PC-3 (cell line): ENCODE measurements at regions not wholly inside any gene's neighbourhood (a gene's known extent, or its start where the extent isn't known, plus 50 kb on each side); places are given as distances from the start of the nearest gene placed in this dataset.

Source experiments
- ATAC-seq: fragments of 200-7000 bp; cut with Tn5 transposase; 2 replicates; pipeline ENCODE4 v1.9.1; 2020; ENCODE audit warnings: mild to moderate bottlenecking, moderate library complexity
- BruUV-seq: library from RNA; stranded (reverse); fragments of 400-500 nt; replicated peaks from 2 replicates; lab custom pipeline; 2021; lab: Mats Ljungman, UMichigan
- CTCF ChIA-PET: fragments of 300-600 bp; sonication (Branson Sonifier 250); formaldehyde crosslinking; loops from one replicate; lab custom pipeline; 2022; ENCODE audit warnings: antibody characterized with exemption; lab: Charles Lee
- POLR2A ChIA-PET: fragments of 300-600 bp; sonication (Branson Sonifier 250); formaldehyde crosslinking; loops from one replicate; lab custom pipeline; 2022; ENCODE audit warnings: antibody characterized with exemption; ENCODE audit not compliant: unreplicated experiment; lab: Charles Lee
- DNase-seq: peaks from one replicate; pipeline ENCODE4 v3.0.0-alpha.2; 2015
- H2AFZ ChIP-seq: fragments of 300-600 bp; sonication (generic); 2 replicates; pipeline ENCODE4 v1.6.0; 2016; ENCODE audit warnings: antibody characterized with exemption, low read length
- H3F3A ChIP-seq: fragments of 300-600 bp; sonication (generic); one replicate; pipeline ENCODE4 v1.6.0; 2017; ENCODE audit warnings: antibody characterized with exemption, low read length, control low read depth, mild to moderate bottlenecking; ENCODE audit not compliant: unreplicated experiment
- H3K27ac ChIP-seq: fragments of 300-600 bp; sonication (generic); 2 replicates; pipeline ENCODE4 v1.5.1; 2016; ENCODE audit warnings: mild to moderate bottlenecking, low read length
- H3K27me3 ChIP-seq: fragments of 300-600 bp; sonication (generic); 2 replicates; pipeline ENCODE4 v1.6.1; 2016; ENCODE audit warnings: low read length, mixed read lengths
- H3K36me3 ChIP-seq: fragments of 300-600 bp; sonication (generic); 2 replicates; pipeline ENCODE4 v1.6.1; 2016; ENCODE audit warnings: low read depth, mixed run types, low read length, mixed read lengths
- H3K4me1 ChIP-seq: fragments of 300-600 bp; sonication (generic); 2 replicates; pipeline ENCODE4 v1.5.1; 2016; ENCODE audit warnings: low read length; ENCODE audit not compliant: insufficient read depth
- H3K4me2 ChIP-seq: fragments of 300-600 bp; sonication (generic); 2 replicates; pipeline ENCODE4 v1.6.0; 2016; ENCODE audit warnings: low read length
- H3K4me3 ChIP-seq: fragments of 300-600 bp; sonication (generic); 2 replicates; pipeline ENCODE4 v1.5.1; 2016; ENCODE audit warnings: mild to moderate bottlenecking, low read length, mixed read lengths
- H3K79me2 ChIP-seq: fragments of 300-600 bp; sonication (generic); 2 replicates; pipeline ENCODE4 v1.6.1; 2017; ENCODE audit warnings: low read length, mixed read lengths
- H3K9ac ChIP-seq: fragments of 300-600 bp; sonication (generic); 2 replicates; pipeline ENCODE4 v1.6.0; 2016; ENCODE audit warnings: mild to moderate bottlenecking, low read length
- H3K9me2 ChIP-seq: fragments of 300-600 bp; sonication (generic); replicated peaks from 2 replicates; pipeline ENCODE4 v1.6.1; 2016; ENCODE audit warnings: mixed run types, low read length, mixed read lengths
- H3K9me3 ChIP-seq: fragments of 300-600 bp; sonication (generic); 2 replicates; pipeline ENCODE4 v1.6.1; 2016; ENCODE audit warnings: low read length, mixed read lengths
- H4K20me1 ChIP-seq: fragments of 300-600 bp; sonication (generic); 2 replicates; pipeline ENCODE4 v1.6.1; 2016; ENCODE audit warnings: low read length, mixed read lengths
- EZH2 ChIP-seq: fragments of 300-600 bp; sonication (generic); IDR thresholded peaks from one replicate; pipeline ENCODE4 v1.6.1; 2017; ENCODE audit warnings: antibody characterized with exemption, mild to moderate bottlenecking, low read length; ENCODE audit not compliant: unreplicated experiment
- EZH2phosphoT487 ChIP-seq: fragments of 300-600 bp; sonication (generic); IDR thresholded peaks from 2 replicates; pipeline ENCODE4 v1.6.1; 2018; ENCODE audit warnings: mild to moderate bottlenecking, antibody characterized with exemption, low read length, borderline replicate concordance
- intact Hi-C: fragments of 100-400 bp; cut with micrococcal nuclease; formaldehyde crosslinking; loops from 2 replicates; pipeline ENCODE4 v1.9.0; 2023
- TF ChIP-seq, protein P1 (sequence below): fragments of 300-600 bp; sonication (generic); conservative IDR thresholded peaks from 2 replicates; pipeline ENCODE4 v1.5.1; 2017; ENCODE audit warnings: antibody characterized with exemption, low read depth, mild to moderate bottlenecking, low read length

DNA sequence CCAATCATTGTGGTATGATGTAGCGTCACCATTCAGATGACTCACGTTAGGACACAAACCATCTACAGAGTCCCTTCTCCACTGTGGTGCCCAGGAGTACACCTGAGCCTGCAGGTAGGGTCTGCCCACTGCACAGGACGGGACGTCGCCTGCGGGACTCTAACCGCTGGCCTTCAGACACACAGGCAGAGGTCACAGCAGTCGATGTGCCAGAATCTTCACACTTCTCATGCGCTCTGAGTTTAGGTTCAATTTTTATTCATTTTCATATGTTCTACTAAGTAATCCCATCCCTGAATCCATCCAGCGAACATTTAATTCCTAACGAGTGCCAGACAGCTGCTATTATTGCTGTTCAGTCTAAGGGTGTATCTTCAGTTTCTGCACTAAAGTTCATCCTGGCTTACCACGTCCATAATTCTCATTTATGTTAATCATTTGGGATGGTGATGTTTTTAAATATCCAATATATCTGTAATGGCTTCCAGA is 73.3 kb downstream of the CXCL12 start:
- no peak for ATAC-seq
- intact Hi-C loops, result no loop called here
- no TSS peak for BruUV-seq
- ChIA-PET POLR2A (no interaction called here), CTCF (no interaction called here)
- TF ChIP-seq, protein P1, sequence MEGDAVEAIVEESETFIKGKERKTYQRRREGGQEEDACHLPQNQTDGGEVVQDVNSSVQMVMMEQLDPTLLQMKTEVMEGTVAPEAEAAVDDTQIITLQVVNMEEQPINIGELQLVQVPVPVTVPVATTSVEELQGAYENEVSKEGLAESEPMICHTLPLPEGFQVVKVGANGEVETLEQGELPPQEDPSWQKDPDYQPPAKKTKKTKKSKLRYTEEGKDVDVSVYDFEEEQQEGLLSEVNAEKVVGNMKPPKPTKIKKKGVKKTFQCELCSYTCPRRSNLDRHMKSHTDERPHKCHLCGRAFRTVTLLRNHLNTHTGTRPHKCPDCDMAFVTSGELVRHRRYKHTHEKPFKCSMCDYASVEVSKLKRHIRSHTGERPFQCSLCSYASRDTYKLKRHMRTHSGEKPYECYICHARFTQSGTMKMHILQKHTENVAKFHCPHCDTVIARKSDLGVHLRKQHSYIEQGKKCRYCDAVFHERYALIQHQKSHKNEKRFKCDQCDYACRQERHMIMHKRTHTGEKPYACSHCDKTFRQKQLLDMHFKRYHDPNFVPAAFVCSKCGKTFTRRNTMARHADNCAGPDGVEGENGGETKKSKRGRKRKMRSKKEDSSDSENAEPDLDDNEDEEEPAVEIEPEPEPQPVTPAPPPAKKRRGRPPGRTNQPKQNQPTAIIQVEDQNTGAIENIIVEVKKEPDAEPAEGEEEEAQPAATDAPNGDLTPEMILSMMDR, result no peak
- TF ChIP-seq EZH2phosphoT487 (no peak), EZH2 (no peak)
- Histone ChIP-seq H3K4me1 (no peaks in the 10 kb centered on the region), H4K20me1 (no peaks in the 10 kb centered on the region), H3K4me2 (no peak overlapping the region), H2AFZ (no peak overlapping the region), H3K27me3 (peaks cover 11% of the 10 kb centered on the region; the same call in 1 of the 2 replicates), H3K9me3 (no peaks in the 10 kb centered on the region), H3K36me3 (no peaks in the 10 kb centered on the region), H3K27ac (no peak overlapping the region), H3K9ac (no peak overlapping the region), H3F3A (no peaks in the 10 kb centered on the region), H3K4me3 (no peak overlapping the region), H3K79me2 (no peaks in the 10 kb centered on the region), H3K9me2 (no peaks in the 10 kb centered on the region)
- no peak for DNase-seq

GRCh38 chr10:44310762-44311562 is 73.9 kb downstream of the CXCL12 start:
- POLR2A ChIA-PET, result no interaction called here
- Histone ChIP-seq H3K36me3 (no peaks in the 10 kb centered on the region), H3K4me3 (no peak overlapping the region), H3F3A (no peaks in the 10 kb centered on the region), H3K9ac (no peak overlapping the region), H3K4me1 (no peaks in the 10 kb centered on the region), H3K79me2 (no peaks in the 10 kb centered on the region), H3K9me3 (no peaks in the 10 kb centered on the region), H3K27me3 (peaks cover 11% of the 10 kb centered on the region; the same call in 1 of the 2 replicates), H3K27ac (no peak overlapping the region), H4K20me1 (no peaks in the 10 kb centered on the region), H3K4me2 (no peak overlapping the region), H3K9me2 (no peaks in the 10 kb centered on the region), H2AFZ (no peak overlapping the region)
- CTCF ChIA-PET, result no interaction called here
- peak; percentile 21 for DNase-seq
- peak; percentile 64; the same call in 1 of the 2 replicates for ATAC-seq
- no peak for TF ChIP-seq EZH2phosphoT487
- TF ChIP-seq, protein P1, result peak; percentile 56
- intact Hi-C loops, result no loop called here
- BruUV-seq, result no TSS peak
